ENCODE measurements at regions not wholly inside any gene's neighbourhood (a gene's known extent, or its start where the extent isn't known, plus 50 kb on each side); places are given as distances from the start of the nearest gene placed in this dataset.
A peak's percentile ranks its signal among the peaks of the same experiment; 100 is the strongest.

DNA sequence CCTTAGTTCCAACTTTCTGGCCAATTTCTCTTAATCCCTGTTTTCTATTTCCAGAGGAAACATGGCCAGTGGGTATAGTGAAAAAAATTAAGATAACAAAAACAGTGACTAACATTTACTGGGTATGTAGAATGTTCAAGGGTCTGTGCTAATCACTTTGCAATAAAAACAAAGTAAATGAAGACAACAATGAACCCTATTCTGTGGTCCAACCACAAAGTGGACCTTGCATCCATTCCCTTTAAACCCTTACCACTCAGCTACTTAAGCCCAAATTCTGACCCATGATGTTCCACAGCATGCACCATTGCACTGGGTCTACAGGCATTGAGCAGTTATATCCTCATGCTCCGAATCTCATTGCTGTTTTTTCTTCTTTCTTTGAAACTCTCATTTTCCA is 179.9 kb upstream of the PRKCQ start:
- TF ChIP-seq, protein P1, sequence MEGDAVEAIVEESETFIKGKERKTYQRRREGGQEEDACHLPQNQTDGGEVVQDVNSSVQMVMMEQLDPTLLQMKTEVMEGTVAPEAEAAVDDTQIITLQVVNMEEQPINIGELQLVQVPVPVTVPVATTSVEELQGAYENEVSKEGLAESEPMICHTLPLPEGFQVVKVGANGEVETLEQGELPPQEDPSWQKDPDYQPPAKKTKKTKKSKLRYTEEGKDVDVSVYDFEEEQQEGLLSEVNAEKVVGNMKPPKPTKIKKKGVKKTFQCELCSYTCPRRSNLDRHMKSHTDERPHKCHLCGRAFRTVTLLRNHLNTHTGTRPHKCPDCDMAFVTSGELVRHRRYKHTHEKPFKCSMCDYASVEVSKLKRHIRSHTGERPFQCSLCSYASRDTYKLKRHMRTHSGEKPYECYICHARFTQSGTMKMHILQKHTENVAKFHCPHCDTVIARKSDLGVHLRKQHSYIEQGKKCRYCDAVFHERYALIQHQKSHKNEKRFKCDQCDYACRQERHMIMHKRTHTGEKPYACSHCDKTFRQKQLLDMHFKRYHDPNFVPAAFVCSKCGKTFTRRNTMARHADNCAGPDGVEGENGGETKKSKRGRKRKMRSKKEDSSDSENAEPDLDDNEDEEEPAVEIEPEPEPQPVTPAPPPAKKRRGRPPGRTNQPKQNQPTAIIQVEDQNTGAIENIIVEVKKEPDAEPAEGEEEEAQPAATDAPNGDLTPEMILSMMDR (IDR thresholded peaks at IDR 0.05; ENCODE audit: insufficient read depth, low read depth, low read length, missing control alignments): no peak
- DNase-seq (ENCODE audit: low read depth): no peak
- no peak overlapping the region for H3K4me3 ChIP-seq (ENCODE audit: low read length)

DNA sequence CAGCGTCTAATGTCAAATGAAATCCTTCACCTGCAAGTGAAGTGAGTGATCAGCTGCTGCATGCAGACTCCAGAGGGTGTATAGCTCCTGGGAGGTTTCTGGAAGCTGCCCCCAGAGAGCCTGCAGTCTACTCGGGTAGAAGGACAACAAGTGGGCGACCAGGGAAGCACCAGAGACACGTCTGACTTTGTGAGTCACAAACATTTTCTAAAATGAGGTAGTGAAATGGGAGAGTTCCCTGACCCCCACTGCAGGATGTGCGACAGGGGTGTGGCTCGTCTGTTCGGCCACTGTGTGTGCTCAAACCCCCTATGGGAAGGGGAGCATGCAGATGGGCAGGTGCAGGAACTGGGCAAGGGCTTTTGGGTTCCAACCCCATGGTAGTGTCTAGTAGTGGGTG is 177.1 kb upstream of the PRKCQ start:
- TF ChIP-seq, protein P1 (IDR thresholded peaks at IDR 0.05; ENCODE audit: insufficient read depth, low read depth, low read length, missing control alignments): no peak
- H3K4me3 ChIP-seq (ENCODE audit: low read length): no peak overlapping the region
- no peak for DNase-seq (ENCODE audit: low read depth)

DNA sequence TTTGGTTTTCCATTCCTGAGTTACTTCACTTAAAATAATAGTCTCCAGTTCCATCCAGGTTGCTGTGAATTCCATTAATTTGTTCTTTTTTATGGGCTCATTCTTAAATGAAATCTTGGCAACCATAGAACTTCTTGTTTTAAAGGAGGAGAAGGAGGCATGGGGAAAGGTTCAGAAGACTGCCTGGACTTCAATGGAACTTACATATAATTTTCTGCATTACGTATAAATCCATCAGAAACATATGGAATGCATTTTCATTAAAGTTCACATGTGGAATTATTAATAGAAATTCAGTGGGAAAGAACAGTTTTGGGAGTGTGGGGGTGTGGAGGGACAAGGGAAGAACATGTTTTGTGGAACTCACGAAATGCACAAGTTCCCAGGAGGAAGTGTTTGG is 176.6 kb upstream of the PRKCQ start:
- TF ChIP-seq, protein P1 (IDR thresholded peaks at IDR 0.05; ENCODE audit: insufficient read depth, low read depth, low read length, missing control alignments): no peak
- no peak for DNase-seq (ENCODE audit: low read depth)
- H3K4me3 ChIP-seq (ENCODE audit: low read length): no peak overlapping the region

DNA sequence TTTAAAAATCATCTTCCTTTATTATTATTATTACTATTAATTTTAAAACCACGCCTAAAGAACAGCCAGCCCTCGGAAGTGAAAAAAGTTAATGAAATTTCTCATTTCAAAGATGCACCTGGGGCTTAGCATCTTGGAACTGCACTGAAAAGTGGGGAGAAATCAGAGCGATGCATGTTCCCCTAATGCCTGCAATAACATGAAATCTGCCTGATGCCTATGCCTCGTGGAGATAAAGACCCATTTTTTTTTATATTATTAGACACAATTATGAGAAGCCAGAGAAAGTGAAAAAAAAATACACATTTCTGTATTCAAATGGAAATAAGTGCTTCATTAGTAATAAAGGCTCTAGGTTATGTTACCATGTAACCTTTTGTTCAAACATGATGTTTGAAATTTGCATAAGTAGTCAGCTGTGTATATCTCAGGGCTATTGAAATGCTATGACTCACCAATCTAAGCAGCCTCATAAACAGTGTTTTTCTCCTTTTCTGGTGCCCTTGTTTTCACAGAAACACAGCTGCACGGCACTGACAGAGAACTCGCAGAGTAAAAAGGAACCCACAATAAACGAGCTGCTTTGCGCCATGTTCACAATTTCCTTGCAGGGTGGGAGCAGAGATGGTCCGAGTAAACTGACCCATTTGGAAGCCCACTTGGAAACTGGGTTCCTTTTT is 175.8 kb upstream of the PRKCQ start:
- no peak overlapping the region for H3K4me3 ChIP-seq (ENCODE audit: low read length)
- TF ChIP-seq, protein P1 (IDR thresholded peaks at IDR 0.05; ENCODE audit: insufficient read depth, low read depth, low read length, missing control alignments): no peak
- peak; percentile 73 for DNase-seq (ENCODE audit: low read depth)

DNA sequence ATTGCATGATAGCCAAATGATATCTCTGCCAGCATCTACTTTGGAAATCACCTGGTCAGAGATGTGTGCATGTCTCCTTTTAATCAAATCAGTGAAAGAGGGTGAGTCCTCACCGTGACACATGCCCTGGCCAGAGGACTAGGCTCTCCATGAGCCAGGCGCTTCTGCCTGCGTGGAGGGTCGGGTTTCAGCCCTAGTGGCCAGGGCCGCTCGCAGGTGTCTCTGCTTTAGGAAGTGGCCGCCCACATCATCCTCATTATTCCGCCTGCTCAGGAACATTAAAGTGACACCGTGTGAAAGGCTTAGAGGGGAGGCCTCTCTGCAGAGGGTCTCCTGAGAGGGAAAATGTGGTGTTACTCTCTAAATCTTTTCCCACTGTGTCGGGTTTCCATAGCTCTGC is 173.6 kb upstream of the PRKCQ start:
- DNase-seq (ENCODE audit: low read depth): no peak
- TF ChIP-seq, protein P1 (IDR thresholded peaks at IDR 0.05; ENCODE audit: insufficient read depth, low read depth, low read length, missing control alignments): no peak
- H3K4me3 ChIP-seq (ENCODE audit: low read length): no peak overlapping the region

DNA sequence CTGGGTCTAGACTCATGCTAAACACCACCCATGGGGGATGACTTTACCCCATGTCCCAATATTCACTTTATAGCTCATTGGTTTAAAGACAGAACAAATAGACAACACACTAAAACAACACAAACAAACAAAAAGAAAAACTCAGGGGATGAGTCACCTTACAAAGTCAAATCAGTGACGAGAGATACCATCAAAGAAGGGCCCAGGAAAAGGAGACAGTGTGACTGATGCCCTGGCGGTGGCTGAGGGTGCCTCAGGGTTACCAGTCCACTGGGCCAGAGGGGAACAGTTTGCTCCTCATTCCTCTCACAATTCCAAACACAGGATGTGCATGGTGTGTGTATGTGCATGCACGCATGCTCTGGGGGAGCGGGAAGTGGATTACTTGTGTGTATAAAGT is 171.3 kb upstream of the PRKCQ start:
- TF ChIP-seq, protein P1 (IDR thresholded peaks at IDR 0.05; ENCODE audit: insufficient read depth, low read depth, low read length, missing control alignments): no peak
- H3K4me3 ChIP-seq (ENCODE audit: low read length): no peak overlapping the region
- no peak for DNase-seq (ENCODE audit: low read depth)

DNA sequence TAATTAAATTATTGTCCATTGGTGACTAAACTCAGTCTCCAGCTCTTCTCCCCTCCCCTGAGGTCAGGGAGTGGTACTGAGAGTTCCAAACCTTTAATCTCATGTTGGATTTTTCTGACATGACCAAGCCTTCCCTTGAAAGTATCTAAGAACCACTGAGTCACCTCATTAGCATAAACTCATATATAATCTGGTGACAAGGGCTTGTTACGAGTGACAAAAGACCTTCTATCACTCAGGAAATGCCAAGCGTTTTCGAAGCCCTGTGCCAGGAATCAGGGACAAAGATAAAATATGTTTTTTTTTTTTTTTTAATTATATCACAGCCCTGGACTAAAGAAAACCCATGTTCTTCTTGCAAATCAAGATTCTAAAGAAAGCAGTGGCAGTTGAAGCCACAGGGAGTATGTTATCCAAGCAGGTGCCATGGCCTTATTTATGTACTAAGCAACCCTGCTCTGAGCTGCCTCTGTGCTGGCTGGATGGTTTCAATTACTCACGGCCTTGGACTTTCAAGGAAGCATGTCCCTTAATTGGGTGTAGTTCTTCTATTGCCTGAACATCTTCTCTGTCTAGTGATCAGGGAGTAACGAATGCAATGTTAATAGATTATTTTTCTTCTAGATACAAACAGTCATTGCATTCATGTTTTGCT is 169.0 kb upstream of the PRKCQ start:
- H3K4me3 ChIP-seq (ENCODE audit: low read length): no peak overlapping the region
- DNase-seq (ENCODE audit: low read depth): peak; percentile 89
- TF ChIP-seq, protein P1 (IDR thresholded peaks at IDR 0.05; ENCODE audit: insufficient read depth, low read depth, low read length, missing control alignments): no peak

Measured in epithelial cell of esophagus (primary cell).